Endodermal cell (in vitro differentiated cells): ENCODE measurements at regions not wholly inside any gene's neighbourhood (a gene's known extent, or its start where the extent isn't known, plus 50 kb on each side); places are given as distances from the start of the nearest gene placed in this dataset.
A peak's percentile ranks its signal among the peaks of the same experiment; 100 is the strongest.

Experiments
- DNase-seq: peaks from one replicate; pipeline ENCODE4 v3.0.0-alpha.2; 2017
- H3K27ac ChIP-seq: 2 replicates; pipeline ENCODE4 v1.5.1; 2013; ENCODE audit warnings: mild to moderate bottlenecking, low read depth, low read length, moderate library complexity
- H3K27me3 ChIP-seq: 2 replicates; pipeline ENCODE4 v1.6.1; 2013; ENCODE audit warnings: mild to moderate bottlenecking, low read length, moderate library complexity; ENCODE audit not compliant: insufficient read depth, control insufficient read depth, poor library complexity, severe bottlenecking
- H3K36me3 ChIP-seq: 2 replicates; pipeline ENCODE4 v1.7.0; 2013; ENCODE audit warnings: mild to moderate bottlenecking, low read length, moderate library complexity; ENCODE audit not compliant: control insufficient read depth, insufficient read depth
- H3K4me1 ChIP-seq: one replicate; pipeline ENCODE4 v1.7.0; 2013; ENCODE audit warnings: low read length; ENCODE audit not compliant: control insufficient read depth, insufficient read depth
- H3K4me3 ChIP-seq: 2 replicates; pipeline ENCODE4 v1.5.1; 2013; ENCODE audit warnings: mild to moderate bottlenecking, low read length, moderate library complexity
- H3K9ac ChIP-seq: 2 replicates; pipeline ENCODE4 v1.6.1; 2013; ENCODE audit warnings: mild to moderate bottlenecking, low read length, moderate library complexity; ENCODE audit not compliant: poor library complexity, severe bottlenecking; ENCODE audit errors: extremely low read depth
- H3K9me3 ChIP-seq: 2 replicates; pipeline ENCODE4 v1.6.1; 2013; ENCODE audit warnings: mild to moderate bottlenecking, low read length, moderate library complexity; ENCODE audit not compliant: control insufficient read depth
- H3K27ac Mint-ChIP-seq: 2 replicates; pipeline ENCODE4 v1.8.0; 2020; ENCODE audit warnings: mixed read lengths
- H3K27me3 Mint-ChIP-seq: 2 replicates; pipeline ENCODE4 v1.8.0; 2021; ENCODE audit warnings: mild to moderate bottlenecking, mixed read lengths; ENCODE audit not compliant: insufficient read depth
- H3K36me3 Mint-ChIP-seq: 2 replicates; pipeline ENCODE4 v1.8.0; 2020; ENCODE audit warnings: low read depth, mixed read lengths
- H3K4me1 Mint-ChIP-seq: 2 replicates; pipeline ENCODE4 v1.8.0; 2020; ENCODE audit warnings: mixed read lengths
- H3K4me3 Mint-ChIP-seq: 2 replicates; pipeline ENCODE4 v1.8.0; 2020; ENCODE audit warnings: mild to moderate bottlenecking, moderate library complexity, mixed read lengths
- H3K9me3 Mint-ChIP-seq: 2 replicates; pipeline ENCODE4 v1.8.0; 2020; ENCODE audit warnings: mild to moderate bottlenecking, mixed read lengths
- TF ChIP-seq, protein P1 (sequence below): fragments of 200-600 bp; sonication (generic); conservative IDR thresholded peaks from 2 replicates; pipeline ENCODE4 v1.5.0; 2021; ENCODE audit warnings: antibody characterized with exemption, mild to moderate bottlenecking

DNA sequence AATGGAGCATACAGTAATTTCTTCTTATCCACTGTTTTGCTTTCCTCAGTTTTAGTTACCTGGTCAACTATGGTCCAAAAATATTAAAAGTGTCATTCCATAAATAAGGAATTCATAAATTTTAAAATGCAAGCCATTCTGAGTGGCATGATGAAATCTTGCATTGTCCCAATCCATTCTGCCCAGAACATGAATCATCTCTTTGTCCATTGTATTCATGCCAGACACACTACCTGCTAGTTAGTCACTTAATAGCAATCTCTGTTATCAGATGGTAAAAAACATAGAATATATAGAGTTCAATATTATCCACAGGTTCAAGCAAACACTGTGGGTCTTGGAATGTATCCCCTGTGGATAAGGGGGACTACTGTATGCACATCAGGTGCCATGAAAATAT, 872.2 kb upstream of the NXPH2 start:
- H3K27me3 ChIP-seq = no peaks in the 10 kb centered on the region
- Mint-ChIP-seq H3K27ac (no peak overlapping the region), H3K4me1 (no peaks in the 10 kb centered on the region), H3K27me3 (no peaks in the 10 kb centered on the region), H3K9me3 (peaks cover 20% of the 10 kb centered on the region), H3K36me3 (no peaks in the 10 kb centered on the region), H3K4me3 (no peak overlapping the region)
- peaks cover 6% of the 10 kb centered on the region for H3K9me3 ChIP-seq
- DNase-seq = no peak
- H3K27ac ChIP-seq = no peak overlapping the region
- H3K9ac ChIP-seq = no peak overlapping the region
- no peak overlapping the region for H3K4me3 ChIP-seq
- no peaks in the 10 kb centered on the region for H3K4me1 ChIP-seq
- TF ChIP-seq, protein P1, sequence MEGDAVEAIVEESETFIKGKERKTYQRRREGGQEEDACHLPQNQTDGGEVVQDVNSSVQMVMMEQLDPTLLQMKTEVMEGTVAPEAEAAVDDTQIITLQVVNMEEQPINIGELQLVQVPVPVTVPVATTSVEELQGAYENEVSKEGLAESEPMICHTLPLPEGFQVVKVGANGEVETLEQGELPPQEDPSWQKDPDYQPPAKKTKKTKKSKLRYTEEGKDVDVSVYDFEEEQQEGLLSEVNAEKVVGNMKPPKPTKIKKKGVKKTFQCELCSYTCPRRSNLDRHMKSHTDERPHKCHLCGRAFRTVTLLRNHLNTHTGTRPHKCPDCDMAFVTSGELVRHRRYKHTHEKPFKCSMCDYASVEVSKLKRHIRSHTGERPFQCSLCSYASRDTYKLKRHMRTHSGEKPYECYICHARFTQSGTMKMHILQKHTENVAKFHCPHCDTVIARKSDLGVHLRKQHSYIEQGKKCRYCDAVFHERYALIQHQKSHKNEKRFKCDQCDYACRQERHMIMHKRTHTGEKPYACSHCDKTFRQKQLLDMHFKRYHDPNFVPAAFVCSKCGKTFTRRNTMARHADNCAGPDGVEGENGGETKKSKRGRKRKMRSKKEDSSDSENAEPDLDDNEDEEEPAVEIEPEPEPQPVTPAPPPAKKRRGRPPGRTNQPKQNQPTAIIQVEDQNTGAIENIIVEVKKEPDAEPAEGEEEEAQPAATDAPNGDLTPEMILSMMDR = no peak
- no peaks in the 10 kb centered on the region for H3K36me3 ChIP-seq

DNA sequence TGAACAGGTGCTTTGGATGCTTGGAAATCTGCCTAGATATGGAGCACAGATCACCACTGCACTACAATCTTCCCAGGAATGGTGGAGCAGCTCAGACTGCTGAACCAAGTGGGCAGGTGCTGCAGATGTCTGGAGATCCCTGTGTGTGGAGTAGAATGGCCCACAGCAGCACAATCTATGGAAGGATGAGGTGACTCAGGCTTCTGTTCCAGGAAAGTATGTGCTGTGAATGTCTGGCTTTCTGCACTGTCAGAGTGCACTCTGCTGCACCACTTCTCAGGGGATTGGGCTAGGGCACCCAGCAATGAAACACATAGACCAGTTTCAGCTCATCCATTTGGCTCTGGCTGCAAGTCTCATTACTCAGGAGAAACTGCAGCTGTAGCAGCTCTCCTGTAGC, 865.4 kb upstream of the NXPH2 start:
- TF ChIP-seq, protein P1 = no peak
- Mint-ChIP-seq H3K27ac (no peak overlapping the region), H3K4me3 (no peak overlapping the region), H3K27me3 (no peaks in the 10 kb centered on the region), H3K9me3 (peaks cover 27% of the 10 kb centered on the region), H3K4me1 (no peaks in the 10 kb centered on the region), H3K36me3 (no peaks in the 10 kb centered on the region)
- Histone ChIP-seq H3K9ac (no peak overlapping the region), H3K4me3 (no peak overlapping the region), H3K9me3 (peaks cover 15% of the 10 kb centered on the region), H3K27ac (no peak overlapping the region), H3K36me3 (no peaks in the 10 kb centered on the region), H3K27me3 (no peaks in the 10 kb centered on the region), H3K4me1 (no peaks in the 10 kb centered on the region)
- DNase-seq = no peak

DNA sequence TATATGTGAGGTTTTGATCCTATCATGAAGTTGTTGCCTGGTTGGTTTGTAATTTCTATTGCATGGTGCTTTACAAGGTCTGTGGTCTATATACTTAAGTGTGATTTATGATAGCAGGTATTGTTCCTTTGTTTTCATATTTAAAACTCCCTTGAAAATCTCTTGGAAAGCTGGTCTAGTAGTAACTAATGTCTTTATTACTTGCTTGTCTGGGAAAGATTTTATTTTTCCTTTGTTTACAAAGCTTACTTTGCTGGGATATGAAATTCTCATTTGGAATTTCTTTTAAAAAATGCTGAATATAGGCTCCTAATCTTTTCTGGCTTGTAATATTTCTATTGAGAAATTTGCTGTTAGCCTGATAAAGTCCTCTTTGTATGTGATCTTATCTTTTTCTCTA, 862.9 kb upstream of the NXPH2 start:
- Mint-ChIP-seq H3K4me3 (no peak overlapping the region), H3K4me1 (no peaks in the 10 kb centered on the region), H3K27ac (no peak overlapping the region), H3K27me3 (no peaks in the 10 kb centered on the region), H3K9me3 (peaks cover 13% of the 10 kb centered on the region), H3K36me3 (no peaks in the 10 kb centered on the region)
- Histone ChIP-seq H3K4me3 (peak overlapping the region; percentile 13), H3K27me3 (no peaks in the 10 kb centered on the region), H3K4me1 (no peaks in the 10 kb centered on the region), H3K27ac (no peak overlapping the region), H3K9me3 (peaks cover 9% of the 10 kb centered on the region), H3K36me3 (no peaks in the 10 kb centered on the region), H3K9ac (no peak overlapping the region)
- TF ChIP-seq, protein P1 = no peak
- no peak for DNase-seq
